Liver (tissue), 3 donors: ENCODE measurements at regions not wholly inside any gene's neighbourhood (a gene's known extent, or its start where the extent isn't known, plus 50 kb on each side); places are given as distances from the start of the nearest gene placed in this dataset.

Experiments
- ATF3 ChIP-seq: IDR thresholded peaks from 2 replicates; pipeline ENCODE4 v1.6.1; 2016; ENCODE audit warnings: antibody characterized with exemption
- GABPA ChIP-seq, 2 donors: IDR thresholded peaks in 1 of 2; conservative IDR thresholded peaks in 1 of 2; 2 replicates each; pipeline ENCODE4 v1.6.1; 2016; ENCODE audit warnings: antibody characterized with exemption in 2 of 2, mild to moderate bottlenecking in 1 of 2, moderate library complexity in 1 of 2
- HNF4A ChIP-seq, 2 donors: conservative IDR thresholded peaks; 2 replicates each; pipeline ENCODE4 v1.6.1; 2016; ENCODE audit warnings: antibody characterized with exemption in 2 of 2, mild to moderate bottlenecking in 2 of 2
- RAD21 ChIP-seq, 2 donors: IDR thresholded peaks; 2 replicates each; pipeline ENCODE4 v1.6.1; 2016; ENCODE audit warnings: antibody characterized with exemption in 2 of 2, mild to moderate bottlenecking in 2 of 2
- RXRA ChIP-seq, 2 donors: IDR thresholded peaks; 2 replicates each; pipeline ENCODE4 v1.6.1; 2017 to 2018; ENCODE audit warnings: antibody characterized with exemption in 2 of 2, mild to moderate bottlenecking in 1 of 2
- SP1 ChIP-seq: IDR thresholded peaks from 2 replicates; pipeline ENCODE4 v1.6.1; 2018; ENCODE audit warnings: antibody characterized with exemption, mild to moderate bottlenecking
- TAF1 ChIP-seq: conservative IDR thresholded peaks from 2 replicates; pipeline ENCODE4 v1.6.1; 2016; ENCODE audit warnings: antibody characterized with exemption, mild to moderate bottlenecking
- TF ChIP-seq, protein P1 (sequence below): fragments of 150-350 bp; IDR thresholded peaks from 2 replicates; pipeline ENCODE4 v1.5.1; 2017; ENCODE audit warnings: improper control_type of control experiment, low read depth, low read length; ENCODE audit not compliant: missing input control
- TF ChIP-seq, protein P2 (sequence below): IDR thresholded peaks from 2 replicates; pipeline ENCODE4 v1.6.1; 2016; ENCODE audit warnings: antibody characterized with exemption
- TF ChIP-seq, protein P3 (sequence below): IDR thresholded peaks from 2 replicates; pipeline ENCODE4 v1.6.1; 2016; ENCODE audit warnings: antibody characterized with exemption, mild to moderate bottlenecking
- TF ChIP-seq, protein P4 (sequence below): IDR thresholded peaks from 2 replicates; pipeline ENCODE4 v1.6.1; 2016; ENCODE audit warnings: antibody characterized with exemption
- donor health status: healthy.
- donor health status: healthy.

DNA sequence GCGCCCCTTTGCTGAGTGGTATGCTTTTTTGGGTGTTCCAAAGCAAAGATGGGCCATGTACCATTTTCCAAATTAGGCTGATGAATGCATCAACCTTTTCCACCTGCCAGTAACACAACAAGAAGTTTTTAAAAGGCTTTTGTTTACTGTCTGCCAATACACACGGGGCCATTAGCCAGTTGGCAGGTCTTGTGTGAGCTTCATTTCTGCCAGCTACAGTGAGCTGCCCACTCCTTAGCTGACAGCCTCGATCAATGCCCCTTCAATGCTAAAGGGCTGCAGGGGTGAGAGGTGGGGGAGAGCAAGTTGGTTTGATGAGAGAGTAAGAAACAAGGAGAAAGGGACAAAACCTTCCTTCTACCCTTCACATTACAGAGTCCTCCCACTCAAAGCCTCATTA, 128.7 kb downstream of the C5orf15 start:
- TF ChIP-seq, protein P1, sequence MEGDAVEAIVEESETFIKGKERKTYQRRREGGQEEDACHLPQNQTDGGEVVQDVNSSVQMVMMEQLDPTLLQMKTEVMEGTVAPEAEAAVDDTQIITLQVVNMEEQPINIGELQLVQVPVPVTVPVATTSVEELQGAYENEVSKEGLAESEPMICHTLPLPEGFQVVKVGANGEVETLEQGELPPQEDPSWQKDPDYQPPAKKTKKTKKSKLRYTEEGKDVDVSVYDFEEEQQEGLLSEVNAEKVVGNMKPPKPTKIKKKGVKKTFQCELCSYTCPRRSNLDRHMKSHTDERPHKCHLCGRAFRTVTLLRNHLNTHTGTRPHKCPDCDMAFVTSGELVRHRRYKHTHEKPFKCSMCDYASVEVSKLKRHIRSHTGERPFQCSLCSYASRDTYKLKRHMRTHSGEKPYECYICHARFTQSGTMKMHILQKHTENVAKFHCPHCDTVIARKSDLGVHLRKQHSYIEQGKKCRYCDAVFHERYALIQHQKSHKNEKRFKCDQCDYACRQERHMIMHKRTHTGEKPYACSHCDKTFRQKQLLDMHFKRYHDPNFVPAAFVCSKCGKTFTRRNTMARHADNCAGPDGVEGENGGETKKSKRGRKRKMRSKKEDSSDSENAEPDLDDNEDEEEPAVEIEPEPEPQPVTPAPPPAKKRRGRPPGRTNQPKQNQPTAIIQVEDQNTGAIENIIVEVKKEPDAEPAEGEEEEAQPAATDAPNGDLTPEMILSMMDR = no peak
- TF ChIP-seq HNF4A (conservative IDR thresholded peaks at IDR 0.05) (no peak), TAF1 (no peak), ATF3 (no peak), GABPA (IDR thresholded peaks at IDR 0.05 in 1 of 2, conservative IDR thresholded peaks at IDR 0.05 in 1 of 2) (no peak), RAD21 (IDR thresholded peaks at IDR 0.05) (no peak), RXRA (IDR thresholded peaks at IDR 0.05) (no peak), SP1 (no peak)
- TF ChIP-seq, protein P2, sequence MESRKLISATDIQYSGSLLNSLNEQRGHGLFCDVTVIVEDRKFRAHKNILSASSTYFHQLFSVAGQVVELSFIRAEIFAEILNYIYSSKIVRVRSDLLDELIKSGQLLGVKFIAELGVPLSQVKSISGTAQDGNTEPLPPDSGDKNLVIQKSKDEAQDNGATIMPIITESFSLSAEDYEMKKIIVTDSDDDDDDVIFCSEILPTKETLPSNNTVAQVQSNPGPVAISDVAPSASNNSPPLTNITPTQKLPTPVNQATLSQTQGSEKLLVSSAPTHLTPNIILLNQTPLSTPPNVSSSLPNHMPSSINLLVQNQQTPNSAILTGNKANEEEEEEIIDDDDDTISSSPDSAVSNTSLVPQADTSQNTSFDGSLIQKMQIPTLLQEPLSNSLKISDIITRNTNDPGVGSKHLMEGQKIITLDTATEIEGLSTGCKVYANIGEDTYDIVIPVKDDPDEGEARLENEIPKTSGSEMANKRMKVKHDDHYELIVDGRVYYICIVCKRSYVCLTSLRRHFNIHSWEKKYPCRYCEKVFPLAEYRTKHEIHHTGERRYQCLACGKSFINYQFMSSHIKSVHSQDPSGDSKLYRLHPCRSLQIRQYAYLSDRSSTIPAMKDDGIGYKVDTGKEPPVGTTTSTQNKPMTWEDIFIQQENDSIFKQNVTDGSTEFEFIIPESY = no peak
- TF ChIP-seq, protein P3, sequence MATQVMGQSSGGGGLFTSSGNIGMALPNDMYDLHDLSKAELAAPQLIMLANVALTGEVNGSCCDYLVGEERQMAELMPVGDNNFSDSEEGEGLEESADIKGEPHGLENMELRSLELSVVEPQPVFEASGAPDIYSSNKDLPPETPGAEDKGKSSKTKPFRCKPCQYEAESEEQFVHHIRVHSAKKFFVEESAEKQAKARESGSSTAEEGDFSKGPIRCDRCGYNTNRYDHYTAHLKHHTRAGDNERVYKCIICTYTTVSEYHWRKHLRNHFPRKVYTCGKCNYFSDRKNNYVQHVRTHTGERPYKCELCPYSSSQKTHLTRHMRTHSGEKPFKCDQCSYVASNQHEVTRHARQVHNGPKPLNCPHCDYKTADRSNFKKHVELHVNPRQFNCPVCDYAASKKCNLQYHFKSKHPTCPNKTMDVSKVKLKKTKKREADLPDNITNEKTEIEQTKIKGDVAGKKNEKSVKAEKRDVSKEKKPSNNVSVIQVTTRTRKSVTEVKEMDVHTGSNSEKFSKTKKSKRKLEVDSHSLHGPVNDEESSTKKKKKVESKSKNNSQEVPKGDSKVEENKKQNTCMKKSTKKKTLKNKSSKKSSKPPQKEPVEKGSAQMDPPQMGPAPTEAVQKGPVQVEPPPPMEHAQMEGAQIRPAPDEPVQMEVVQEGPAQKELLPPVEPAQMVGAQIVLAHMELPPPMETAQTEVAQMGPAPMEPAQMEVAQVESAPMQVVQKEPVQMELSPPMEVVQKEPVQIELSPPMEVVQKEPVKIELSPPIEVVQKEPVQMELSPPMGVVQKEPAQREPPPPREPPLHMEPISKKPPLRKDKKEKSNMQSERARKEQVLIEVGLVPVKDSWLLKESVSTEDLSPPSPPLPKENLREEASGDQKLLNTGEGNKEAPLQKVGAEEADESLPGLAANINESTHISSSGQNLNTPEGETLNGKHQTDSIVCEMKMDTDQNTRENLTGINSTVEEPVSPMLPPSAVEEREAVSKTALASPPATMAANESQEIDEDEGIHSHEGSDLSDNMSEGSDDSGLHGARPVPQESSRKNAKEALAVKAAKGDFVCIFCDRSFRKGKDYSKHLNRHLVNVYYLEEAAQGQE = no peak
- TF ChIP-seq, protein P4, sequence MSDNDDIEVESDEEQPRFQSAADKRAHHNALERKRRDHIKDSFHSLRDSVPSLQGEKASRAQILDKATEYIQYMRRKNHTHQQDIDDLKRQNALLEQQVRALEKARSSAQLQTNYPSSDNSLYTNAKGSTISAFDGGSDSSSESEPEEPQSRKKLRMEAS = no peak
